Right lobe of liver (tissue), 4 donors: ENCODE measurements at regions not wholly inside any gene's neighbourhood (a gene's known extent, or its start where the extent isn't known, plus 50 kb on each side); places are given as distances from the start of the nearest gene placed in this dataset.

Source experiments
- POLR2A ChIP-seq: fragments of 450-650 bp; IDR thresholded peaks from one replicate; pipeline ENCODE4 v1.6.1; 2017; ENCODE audit warnings: antibody characterized with exemption, mild to moderate bottlenecking
- TF ChIP-seq, protein P1 (sequence below), 4 donors: fragments of 200-600 bp in 3 of 4; fragments of 450-650 bp in 1 of 4; IDR thresholded peaks; one replicate each; pipeline versions ENCODE4 v1.5.1 to v1.8.0; 2016 to 2022; ENCODE audit warnings: antibody characterized with exemption in 4 of 4, mild to moderate bottlenecking in 2 of 4
- donor health status: DM: no; HTN: no; CAD: no.
- donor health status: DM: no; HTN: no; CAD: no.
- donor health status: DM: no; HTN: yes; CAD: no.

GRCh38 chr5:125826214-125826613 lies 597.0 kb upstream of the GRAMD2B start:
- TF ChIP-seq, protein P1, sequence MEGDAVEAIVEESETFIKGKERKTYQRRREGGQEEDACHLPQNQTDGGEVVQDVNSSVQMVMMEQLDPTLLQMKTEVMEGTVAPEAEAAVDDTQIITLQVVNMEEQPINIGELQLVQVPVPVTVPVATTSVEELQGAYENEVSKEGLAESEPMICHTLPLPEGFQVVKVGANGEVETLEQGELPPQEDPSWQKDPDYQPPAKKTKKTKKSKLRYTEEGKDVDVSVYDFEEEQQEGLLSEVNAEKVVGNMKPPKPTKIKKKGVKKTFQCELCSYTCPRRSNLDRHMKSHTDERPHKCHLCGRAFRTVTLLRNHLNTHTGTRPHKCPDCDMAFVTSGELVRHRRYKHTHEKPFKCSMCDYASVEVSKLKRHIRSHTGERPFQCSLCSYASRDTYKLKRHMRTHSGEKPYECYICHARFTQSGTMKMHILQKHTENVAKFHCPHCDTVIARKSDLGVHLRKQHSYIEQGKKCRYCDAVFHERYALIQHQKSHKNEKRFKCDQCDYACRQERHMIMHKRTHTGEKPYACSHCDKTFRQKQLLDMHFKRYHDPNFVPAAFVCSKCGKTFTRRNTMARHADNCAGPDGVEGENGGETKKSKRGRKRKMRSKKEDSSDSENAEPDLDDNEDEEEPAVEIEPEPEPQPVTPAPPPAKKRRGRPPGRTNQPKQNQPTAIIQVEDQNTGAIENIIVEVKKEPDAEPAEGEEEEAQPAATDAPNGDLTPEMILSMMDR (IDR thresholded peaks at IDR 0.05) = no peak
- no peak for TF ChIP-seq POLR2A
